IMR-90 (cell line): ENCODE measurements at regions not wholly inside any gene's neighbourhood (a gene's known extent, or its start where the extent isn't known, plus 50 kb on each side); places are given as distances from the start of the nearest gene placed in this dataset.

ENCODE experiments used
- ATAC-seq: fragments of 200-7000 bp; cut with Tn5 transposase; 2 replicates; pipeline ENCODE4 v1.9.1; 2020; ENCODE audit warnings: low read depth, mild to moderate bottlenecking, moderate library complexity
- BruUV-seq: library from RNA; stranded (reverse); fragments of 400-500 nt; replicated peaks from 2 replicates; lab custom pipeline; 2021; lab: Mats Ljungman, UMichigan
- CTCF ChIA-PET: fragments of 300-600 bp; formaldehyde crosslinking; extraction: SDS; loops from one replicate; lab custom pipeline; 2021; ENCODE audit warnings: antibody characterized with exemption; lab: Yijun Ruan, JAX
- POLR2A ChIA-PET: fragments of 300-600 bp; sonication (Branson Sonifier 250); formaldehyde crosslinking; loops from one replicate; lab custom pipeline; 2022; ENCODE audit warnings: antibody characterized with exemption; ENCODE audit not compliant: unreplicated experiment; lab: Charles Lee
- DNase-seq: peaks from one replicate; pipeline ENCODE4 v3.0.0; 2013
- H2AFZ ChIP-seq: replicated peaks from 2 replicates; pipeline ENCODE3; 2013; ENCODE audit warnings: low read length, mild to moderate bottlenecking; ENCODE audit not compliant: poor library complexity
- H2AK5ac ChIP-seq: 2 replicates; pipeline ENCODE4 v1.6.1; 2013; ENCODE audit warnings: low read depth, low read length, inconsistent platforms
- H2AK9ac ChIP-seq: replicated peaks from 2 replicates; pipeline ENCODE3; 2013; ENCODE audit warnings: mild to moderate bottlenecking, low read depth, low read length, moderate library complexity; ENCODE audit not compliant: poor library complexity
- H2BK120ac ChIP-seq: 2 replicates; pipeline ENCODE4 v1.6.1; 2013; ENCODE audit warnings: low read depth, low read length, inconsistent platforms
- H2BK15ac ChIP-seq: 3 replicates; pipeline ENCODE4 v1.6.1; 2013; ENCODE audit warnings: low read depth, low read length, inconsistent platforms
- H2BK20ac ChIP-seq: 2 replicates; pipeline ENCODE4 v1.6.1; 2013; ENCODE audit warnings: low read depth, mild to moderate bottlenecking, inconsistent platforms, low read length, moderate library complexity
- H2BK5ac ChIP-seq: 2 replicates; pipeline ENCODE4 v1.6.1; 2013; ENCODE audit warnings: mild to moderate bottlenecking, low read depth, low read length, inconsistent platforms; ENCODE audit not compliant: poor library complexity, severe bottlenecking
- H3K14ac ChIP-seq: replicated peaks from 2 replicates; pipeline ENCODE4 v1.6.1; 2013; ENCODE audit warnings: low read depth, low read length, inconsistent platforms
- H3K18ac ChIP-seq: 2 replicates; pipeline ENCODE4 v1.6.1; 2013; ENCODE audit warnings: low read depth, low read length, control low read depth
- H3K23ac ChIP-seq: 2 replicates; pipeline ENCODE4 v1.6.1; 2013; ENCODE audit warnings: low read depth, low read length, inconsistent platforms
- H3K27ac ChIP-seq: 2 replicates; pipeline ENCODE4 v1.5.1; 2013; ENCODE audit warnings: mild to moderate bottlenecking, control low read depth, low read length; ENCODE audit not compliant: insufficient read depth
- H3K27me3 ChIP-seq: 2 replicates; pipeline ENCODE4 v1.6.1; 2013; ENCODE audit warnings: low read length; ENCODE audit not compliant: control insufficient read depth, insufficient read depth
- H3K36me3 ChIP-seq: 2 replicates; pipeline ENCODE4 v1.6.1; 2013; ENCODE audit warnings: low read length, mixed read lengths; ENCODE audit not compliant: control insufficient read depth, insufficient read depth
- H3K4ac ChIP-seq: 2 replicates; pipeline ENCODE4 v1.6.1; 2013; ENCODE audit warnings: low read depth, low read length, inconsistent platforms
- H3K4me1 ChIP-seq: 2 replicates; pipeline ENCODE4 v1.6.1; 2013; ENCODE audit warnings: low read length, mixed read lengths; ENCODE audit not compliant: control insufficient read depth, insufficient read depth
- H3K4me2 ChIP-seq: 2 replicates; pipeline ENCODE4 v1.6.1; 2013; ENCODE audit warnings: low read depth, mild to moderate bottlenecking, control low read depth, low read length, moderate library complexity
- H3K4me3 ChIP-seq: 2 replicates; pipeline ENCODE4 v1.5.1; 2013; ENCODE audit warnings: low read depth, mild to moderate bottlenecking, control low read depth, low read length, moderate library complexity; ENCODE audit not compliant: insufficient read depth
- H3K56ac ChIP-seq: 2 replicates; pipeline ENCODE4 v1.6.1; 2013; ENCODE audit warnings: low read length, inconsistent platforms; ENCODE audit not compliant: insufficient read depth; ENCODE audit errors: extremely low read depth
- H3K79me1 ChIP-seq, 2 experiments: 2 replicates each; pipeline ENCODE4 v1.6.1; 2013; ENCODE audit warnings: low read length in 2 of 2, inconsistent platforms in 1 of 2, low read depth in 1 of 2
- H3K9ac ChIP-seq: 2 replicates; pipeline ENCODE4 v1.6.1; 2013; ENCODE audit warnings: low read depth, low read length, control low read depth
- H3K9me1 ChIP-seq: 2 replicates; pipeline ENCODE4 v1.6.1; 2013; ENCODE audit warnings: low read length, inconsistent platforms; ENCODE audit not compliant: insufficient read depth
- H3K9me3 ChIP-seq: 2 replicates; pipeline ENCODE4 v1.6.1; 2013; ENCODE audit warnings: low read length; ENCODE audit not compliant: control insufficient read depth, insufficient read depth
- H4K20me1 ChIP-seq: 2 replicates; pipeline ENCODE4 v1.6.1; 2013; ENCODE audit warnings: low read length, inconsistent platforms; ENCODE audit not compliant: insufficient read depth
- H4K5ac ChIP-seq: 2 replicates; pipeline ENCODE4 v1.6.1; 2013; ENCODE audit warnings: mild to moderate bottlenecking, low read depth, low read length, control low read depth
- H4K8ac ChIP-seq, 2 experiments: 2 replicates each; pipeline ENCODE4 v1.6.1; 2013; ENCODE audit warnings: low read depth in 2 of 2, low read length in 2 of 2, control low read depth in 1 of 2, inconsistent platforms in 1 of 2
- H4K91ac ChIP-seq: 2 replicates; pipeline ENCODE4 v1.6.1; 2013; ENCODE audit warnings: low read depth, low read length, inconsistent platforms; ENCODE audit not compliant: insufficient read depth
- WGBS, 2 experiments: methylation state at CpG; one replicate each; pipeline versions ENCODE4 v1.1.5 to v1.1.7; 2013; ENCODE audit warnings: missing lambda C conversion rate in 2 of 2; ENCODE audit not compliant: insufficient read length in 1 of 2; ENCODE audit errors: extremely low coverage in 2 of 2; 5-methylcytosine and 5-hydroxymethylcytosine counted together
- dilution Hi-C: fragments of 300-500 bp; cut with HindIII; formaldehyde crosslinking; loops from one replicate; pipeline ENCODE4 v1.14.3; 2018; ENCODE audit warnings: low sequenced_read_pairs; ENCODE audit not compliant: unreplicated experiment
- in situ Hi-C: fragments of 300-500 bp; cut with MboI; formaldehyde crosslinking; loops from 3 replicates; pipeline ENCODE4 v1.14.3; 2019; ENCODE audit warnings: low sequenced_read_pairs, inconsistent platforms, mixed read lengths
- intact Hi-C: fragments of 100-400 bp; cut with micrococcal nuclease; formaldehyde crosslinking; loops from 2 replicates; pipeline ENCODE4 v1.10.0; 2022
- TF ChIP-seq, protein P1 (sequence below): fragments of 150-350 bp; IDR thresholded peaks from 2 replicates; pipeline ENCODE4 v1.6.1; 2016; ENCODE audit warnings: low read depth, mild to moderate bottlenecking, low read length, moderate library complexity, borderline replicate concordance

DNA sequence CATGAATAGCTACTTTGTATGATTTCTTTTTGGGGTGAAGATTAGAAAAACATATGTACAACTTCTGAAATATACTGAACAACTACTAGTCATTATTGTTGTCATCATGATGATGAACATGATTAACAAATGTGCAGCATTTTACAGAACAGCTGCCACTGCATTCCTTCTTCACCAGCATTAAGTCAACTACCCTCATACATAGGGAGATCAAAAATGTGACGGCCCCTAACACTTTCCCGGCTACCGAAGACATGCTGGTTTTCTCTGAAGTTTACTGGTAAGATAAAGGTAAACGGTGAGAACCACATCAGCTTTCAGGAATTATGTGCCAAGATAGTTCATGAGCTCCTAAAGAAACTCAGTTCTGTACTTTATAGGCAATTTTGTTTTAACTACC is 121.0 kb upstream of the LRATD1 start:
- Histone ChIP-seq H3K27ac (no peak overlapping the region), H3K79me1 (no peaks in the 10 kb centered on the region), H3K18ac (no peak overlapping the region), H4K20me1 (no peaks in the 10 kb centered on the region), H3K4ac (no peak overlapping the region), H3K4me2 (no peak overlapping the region), H4K91ac (no peak overlapping the region), H3K14ac (no peak overlapping the region), H3K23ac (no peak overlapping the region), H2BK5ac (no peak overlapping the region), H4K5ac (no peak overlapping the region), H3K27me3 (no peaks in the 10 kb centered on the region), H2BK15ac (no peak overlapping the region), H2AFZ (no peak overlapping the region), H3K9me1 (no peaks in the 10 kb centered on the region), H3K56ac (no peak overlapping the region), H3K36me3 (no peaks in the 10 kb centered on the region), H3K4me1 (peaks cover 7% of the 10 kb centered on the region), H3K9me3 (no peaks in the 10 kb centered on the region), H3K9ac (no peak overlapping the region), H2AK9ac (no peak overlapping the region), H2BK120ac (no peak overlapping the region), H3K4me3 (no peak overlapping the region), H4K8ac (no peak overlapping the region), H2BK20ac (no peak overlapping the region), H2AK5ac (no peak overlapping the region)
- TF ChIP-seq, protein P1, sequence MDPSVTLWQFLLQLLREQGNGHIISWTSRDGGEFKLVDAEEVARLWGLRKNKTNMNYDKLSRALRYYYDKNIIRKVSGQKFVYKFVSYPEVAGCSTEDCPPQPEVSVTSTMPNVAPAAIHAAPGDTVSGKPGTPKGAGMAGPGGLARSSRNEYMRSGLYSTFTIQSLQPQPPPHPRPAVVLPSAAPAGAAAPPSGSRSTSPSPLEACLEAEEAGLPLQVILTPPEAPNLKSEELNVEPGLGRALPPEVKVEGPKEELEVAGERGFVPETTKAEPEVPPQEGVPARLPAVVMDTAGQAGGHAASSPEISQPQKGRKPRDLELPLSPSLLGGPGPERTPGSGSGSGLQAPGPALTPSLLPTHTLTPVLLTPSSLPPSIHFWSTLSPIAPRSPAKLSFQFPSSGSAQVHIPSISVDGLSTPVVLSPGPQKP, result no peak
- in situ Hi-C loops (loop anchor here (25.0 kb wide), 1 partner anchor 1076 kb away; the partner anchor contains the start of gene DDX1), intact Hi-C loops (loop anchor here (10.0 kb wide), 1 partner anchor 1063 kb away; no protein-coding TSS in a partner anchor), dilution Hi-C loops (no loop called here)
- CTCF ChIA-PET, result no interaction called here
- DNase-seq (no peak), ATAC-seq (no peak)
- POLR2A ChIA-PET, result no interaction called here
- no CpG with 5 or more reads among the region's 4 CpGs for WGBS, 2 experiments
- BruUV-seq, result no TSS peak
